OCI-LY1 (cell line): ENCODE measurements at regions not wholly inside any gene's neighbourhood (a gene's known extent, or its start where the extent isn't known, plus 50 kb on each side); places are given as distances from the start of the nearest gene placed in this dataset.
A peak's percentile ranks its signal among the peaks of the same experiment; 100 is the strongest.

Source experiments
- H2AFZ ChIP-seq: fragments of 200-600 bp; sonication (generic), shearing (Covaris generic); 2 replicates; pipeline ENCODE4 v1.6.0; 2014; ENCODE audit warnings: antibody characterized with exemption, mild to moderate bottlenecking, low read length
- H3F3A ChIP-seq: fragments of 200-600 bp; sonication (generic), shearing (Covaris generic); 2 replicates; pipeline ENCODE4 v1.6.0; 2014; ENCODE audit warnings: mild to moderate bottlenecking, antibody characterized with exemption, low read length, moderate library complexity; ENCODE audit not compliant: insufficient read depth
- H3K27ac ChIP-seq: fragments of 200-600 bp; sonication (generic); 2 replicates; pipeline ENCODE4 v1.5.1; 2014; ENCODE audit warnings: low read length, mixed run types, mild to moderate bottlenecking, low read depth; ENCODE audit not compliant: poor library complexity, severe bottlenecking
- H3K27me3 ChIP-seq: fragments of 200-600 bp; sonication (generic); 2 replicates; pipeline ENCODE4 v1.6.0; 2014; ENCODE audit warnings: antibody characterized with exemption, mild to moderate bottlenecking, low read length, moderate library complexity; ENCODE audit not compliant: insufficient read depth
- H3K36me3 ChIP-seq: fragments of 200-600 bp; sonication (generic); 2 replicates; pipeline ENCODE4 v1.6.1; 2014; ENCODE audit warnings: mild to moderate bottlenecking, antibody characterized with exemption, low read length, moderate library complexity, mixed read lengths; ENCODE audit not compliant: insufficient read depth
- H3K4me1 ChIP-seq: fragments of 200-600 bp; sonication (generic); 2 replicates; pipeline ENCODE4 v1.5.1; 2014; ENCODE audit warnings: mild to moderate bottlenecking, low read length, moderate library complexity; ENCODE audit not compliant: insufficient read depth, severe bottlenecking
- H3K4me2 ChIP-seq: fragments of 200-600 bp; sonication (generic), shearing (Covaris generic); 2 replicates; pipeline ENCODE4 v1.6.1; 2014; ENCODE audit warnings: low read length
- H3K4me3 ChIP-seq: fragments of 200-600 bp; sonication (generic); 2 replicates; pipeline ENCODE4 v1.5.1; 2014; ENCODE audit warnings: low read length, low read depth, mild to moderate bottlenecking, mixed read lengths; ENCODE audit not compliant: poor library complexity, severe bottlenecking
- H3K79me2 ChIP-seq: fragments of 200-600 bp; shearing (Covaris generic); 2 replicates; pipeline ENCODE4 v1.6.1; 2016; ENCODE audit warnings: mixed run types, low read length, mixed read lengths; ENCODE audit not compliant: insufficient read depth
- H3K9ac ChIP-seq: fragments of 200-600 bp; sonication (generic), shearing (Covaris generic); 2 replicates; pipeline ENCODE4 v1.6.1; 2014; ENCODE audit warnings: mild to moderate bottlenecking, low read length, mixed read lengths
- H3K9me2 ChIP-seq: fragments of 200-600 bp; sonication (generic), shearing (Covaris generic); 2 replicates; pipeline ENCODE4 v1.6.1; 2014; ENCODE audit warnings: low read depth, mild to moderate bottlenecking, low read length, mixed read lengths
- H3K9me3 ChIP-seq: fragments of 200-600 bp; shearing (Covaris generic); 2 replicates; pipeline ENCODE4 v1.6.1; 2014; ENCODE audit warnings: low read length, mixed read lengths
- H4K20me1 ChIP-seq: fragments of 200-600 bp; sonication (generic), shearing (Covaris generic); 2 replicates; pipeline ENCODE4 v1.6.0; 2016; ENCODE audit warnings: mild to moderate bottlenecking, low read length; ENCODE audit not compliant: insufficient read depth
- EZH2 ChIP-seq: fragments of 200-600 bp; sonication (generic), shearing (Covaris generic); IDR thresholded peaks from 2 replicates; pipeline ENCODE4 v1.8.0; 2017; ENCODE audit warnings: borderline replicate concordance, mixed run types, mild to moderate bottlenecking, antibody characterized with exemption, low read length, moderate library complexity, mixed read lengths
- TF ChIP-seq, protein P1 (sequence below): fragments of 200-600 bp; sonication (generic), shearing (Covaris generic); IDR thresholded peaks from 2 replicates; pipeline ENCODE4 v1.5.1; 2017; ENCODE audit warnings: mild to moderate bottlenecking, antibody characterized with exemption, low read length, moderate library complexity, mixed read lengths

DNA sequence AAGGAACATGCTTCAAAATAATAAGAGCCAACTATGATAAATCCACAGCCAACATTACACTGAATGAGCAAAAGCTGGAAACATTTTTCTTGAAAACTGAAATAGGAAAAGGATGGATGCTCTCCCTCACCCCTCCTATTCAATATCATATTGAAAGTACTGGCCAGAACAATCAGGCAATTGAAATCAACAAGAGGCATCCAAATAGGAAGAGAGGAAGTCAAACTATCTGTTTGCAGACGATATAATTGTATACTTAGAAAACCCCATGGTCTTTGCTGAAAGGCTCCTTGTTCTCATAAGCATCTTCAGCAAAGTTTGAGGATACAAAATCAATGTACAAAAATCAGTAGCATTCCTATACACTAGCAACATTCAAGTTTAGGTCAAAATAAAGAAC is 1562.5 kb upstream of the ADGRL3 start:
- no peak overlapping the region for H3K27ac ChIP-seq
- no peak overlapping the region for H2AFZ ChIP-seq
- TF ChIP-seq, protein P1, sequence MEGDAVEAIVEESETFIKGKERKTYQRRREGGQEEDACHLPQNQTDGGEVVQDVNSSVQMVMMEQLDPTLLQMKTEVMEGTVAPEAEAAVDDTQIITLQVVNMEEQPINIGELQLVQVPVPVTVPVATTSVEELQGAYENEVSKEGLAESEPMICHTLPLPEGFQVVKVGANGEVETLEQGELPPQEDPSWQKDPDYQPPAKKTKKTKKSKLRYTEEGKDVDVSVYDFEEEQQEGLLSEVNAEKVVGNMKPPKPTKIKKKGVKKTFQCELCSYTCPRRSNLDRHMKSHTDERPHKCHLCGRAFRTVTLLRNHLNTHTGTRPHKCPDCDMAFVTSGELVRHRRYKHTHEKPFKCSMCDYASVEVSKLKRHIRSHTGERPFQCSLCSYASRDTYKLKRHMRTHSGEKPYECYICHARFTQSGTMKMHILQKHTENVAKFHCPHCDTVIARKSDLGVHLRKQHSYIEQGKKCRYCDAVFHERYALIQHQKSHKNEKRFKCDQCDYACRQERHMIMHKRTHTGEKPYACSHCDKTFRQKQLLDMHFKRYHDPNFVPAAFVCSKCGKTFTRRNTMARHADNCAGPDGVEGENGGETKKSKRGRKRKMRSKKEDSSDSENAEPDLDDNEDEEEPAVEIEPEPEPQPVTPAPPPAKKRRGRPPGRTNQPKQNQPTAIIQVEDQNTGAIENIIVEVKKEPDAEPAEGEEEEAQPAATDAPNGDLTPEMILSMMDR: no peak
- no peak for TF ChIP-seq EZH2
- H3K9me3 ChIP-seq: no peaks in the 10 kb centered on the region
- H3K36me3 ChIP-seq: no peaks in the 10 kb centered on the region
- H3K4me3 ChIP-seq: no peak overlapping the region
- H4K20me1 ChIP-seq: no peaks in the 10 kb centered on the region
- H3K9ac ChIP-seq: no peak overlapping the region
- H3K9me2 ChIP-seq: no peaks in the 10 kb centered on the region
- H3F3A ChIP-seq: no peaks in the 10 kb centered on the region
- H3K4me1 ChIP-seq: no peaks in the 10 kb centered on the region
- H3K4me2 ChIP-seq: no peak overlapping the region
- H3K27me3 ChIP-seq: no peaks in the 10 kb centered on the region
- H3K79me2 ChIP-seq: no peaks in the 10 kb centered on the region

DNA sequence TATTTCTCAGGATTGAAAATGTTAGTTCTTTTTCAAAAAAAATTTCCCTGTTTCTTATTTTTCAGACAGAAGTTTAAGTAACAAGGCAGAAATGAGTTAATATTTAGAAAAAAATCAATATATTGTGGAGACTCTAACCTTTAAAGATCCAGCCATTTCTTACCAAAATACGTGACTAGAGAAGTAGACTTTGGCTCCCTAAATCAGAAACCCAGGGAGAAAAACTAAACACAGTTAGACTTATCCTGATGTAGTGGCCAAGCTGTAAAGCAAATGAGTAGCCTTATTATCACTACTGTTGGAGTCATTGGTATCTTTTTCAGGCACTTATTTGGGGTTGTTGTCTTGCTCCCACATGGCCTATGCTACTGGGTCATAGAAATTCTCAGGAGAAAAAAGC is 1556.4 kb upstream of the ADGRL3 start:
- no peak for TF ChIP-seq EZH2
- TF ChIP-seq, protein P1: no peak
- H4K20me1 ChIP-seq: no peaks in the 10 kb centered on the region
- H3K9me3 ChIP-seq: no peaks in the 10 kb centered on the region
- H3K27ac ChIP-seq: no peak overlapping the region
- no peak overlapping the region for H3K4me2 ChIP-seq
- no peaks in the 10 kb centered on the region for H3K36me3 ChIP-seq
- H2AFZ ChIP-seq: 0 out of 2 replicates have a peak overlapping the region, but pooled peaks have one; percentile 49
- H3K79me2 ChIP-seq: no peaks in the 10 kb centered on the region
- H3K9me2 ChIP-seq: no peaks in the 10 kb centered on the region
- no peaks in the 10 kb centered on the region for H3K4me1 ChIP-seq
- H3K4me3 ChIP-seq: no peak overlapping the region
- H3K9ac ChIP-seq: no peak overlapping the region
- H3F3A ChIP-seq: no peaks in the 10 kb centered on the region
- H3K27me3 ChIP-seq: no peaks in the 10 kb centered on the region

DNA sequence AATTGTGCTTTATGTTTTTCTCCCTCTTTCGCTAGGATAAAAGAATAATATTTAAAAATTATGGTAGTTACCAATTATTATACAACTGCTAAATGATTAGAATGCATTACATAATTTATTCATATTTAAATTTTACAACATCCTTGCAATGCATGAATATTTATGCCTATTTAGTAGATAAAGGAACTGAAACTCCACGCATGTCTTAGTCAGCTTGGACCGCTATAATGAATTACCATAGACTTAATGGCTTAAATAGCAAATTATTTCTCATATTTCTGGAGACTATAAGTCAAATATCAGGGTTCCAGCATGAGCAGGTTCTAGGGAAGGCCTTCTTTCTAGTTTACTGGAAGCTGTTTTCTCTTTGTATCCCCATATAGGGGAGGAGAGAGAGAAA is 1555.4 kb upstream of the ADGRL3 start:
- no peaks in the 10 kb centered on the region for H3K4me1 ChIP-seq
- no peaks in the 10 kb centered on the region for H3K9me2 ChIP-seq
- H3K4me2 ChIP-seq: no peak overlapping the region
- no peaks in the 10 kb centered on the region for H3F3A ChIP-seq
- no peaks in the 10 kb centered on the region for H3K9me3 ChIP-seq
- no peaks in the 10 kb centered on the region for H3K79me2 ChIP-seq
- H3K36me3 ChIP-seq: no peaks in the 10 kb centered on the region
- no peak overlapping the region for H3K9ac ChIP-seq
- H4K20me1 ChIP-seq: no peaks in the 10 kb centered on the region
- no peak overlapping the region for H3K27ac ChIP-seq
- no peak overlapping the region for H2AFZ ChIP-seq
- H3K4me3 ChIP-seq: no peak overlapping the region
- TF ChIP-seq, protein P1: no peak
- no peak for TF ChIP-seq EZH2
- no peaks in the 10 kb centered on the region for H3K27me3 ChIP-seq
